ENCODE measurements at regions not wholly inside any gene's neighbourhood (a gene's known extent, or its start where the extent isn't known, plus 50 kb on each side); places are given as distances from the start of the nearest gene placed in this dataset.

GRCh38 chr14:51445001-51445390, 204.9 kb downstream of the TMX1 start:
- ChIA-PET RAD21 (ENCODE audit: low non-redundant PET in 1 of 2, low total read pairs in 2 of 2, uncharacterized antibody in 2 of 2, unreplicated experiment in 2 of 2) (no interaction called here), CTCF (no interaction called here), POLR2A (no interaction called here)
- no peak overlapping the region for H3K27ac ChIP-seq (ENCODE audit: low read depth, low read length)
- H3K9me3 ChIP-seq (ENCODE audit: control insufficient read depth in 1 of 2, insufficient read depth in 1 of 2, low read depth in 1 of 2, low read length in 2 of 2): no peaks in the 10 kb centered on the region
- H3K9me2 ChIP-seq (ENCODE audit: insufficient read depth): no peaks in the 10 kb centered on the region
- DNase-seq (ENCODE audit: low read depth, low spot score) (no peak), ATAC-seq (no peak)
- H3K4me1 ChIP-seq (ENCODE audit: control insufficient read depth in 1 of 2, insufficient read depth in 2 of 2, low read length in 2 of 2): no peaks in the 10 kb centered on the region; a peak in 1 of 4 replicates
- H4K20me1 ChIP-seq (ENCODE audit: insufficient read depth): no peaks in the 10 kb centered on the region
- H3K36me3 ChIP-seq (ENCODE audit: control insufficient read depth in 1 of 2, insufficient read depth in 2 of 2, low read length in 2 of 2): no peaks in the 10 kb centered on the region
- H3K9ac ChIP-seq (ENCODE audit: low read length): no peak overlapping the region
- intact Hi-C loops (cut with micrococcal nuclease): no loop called here
- H3K79me2 ChIP-seq (ENCODE audit: insufficient read depth, low read length): no peaks in the 10 kb centered on the region
- TF ChIP-seq ZBTB33 (IDR thresholded peaks at IDR 0.05; ENCODE audit: extremely low read depth, insufficient replicate concordance, low read length): no peak
- no peak for TF ChIP-seq POLR2AphosphoS5 (IDR thresholded peaks at IDR 0.05; ENCODE audit: low read depth, low read length)
- TF ChIP-seq TCF7L2 (IDR thresholded peaks at IDR 0.05; ENCODE audit: borderline replicate concordance, extremely low read depth, insufficient read depth, insufficient read length): no peak
- no peak for TF ChIP-seq EGR1 (IDR thresholded peaks at IDR 0.05; ENCODE audit: low read depth)
- no peak for TF ChIP-seq FOSL1 (IDR thresholded peaks at IDR 0.05; ENCODE audit: low read depth)
- no peak for TF ChIP-seq EZH2phosphoT487 (IDR thresholded peaks at IDR 0.05; ENCODE audit: borderline replicate concordance)
- no peak for TF ChIP-seq POLR2A (IDR thresholded peaks at IDR 0.05; ENCODE audit: borderline replicate concordance, extremely low read depth, insufficient read depth, insufficient read length)
- no peak for TF ChIP-seq ZFX (IDR thresholded peaks at IDR 0.05)
- TF ChIP-seq SRF (IDR thresholded peaks at IDR 0.05; ENCODE audit: low read depth): no peak
- no TSS peak for BruUV-seq (replicated peaks)
- H2AFZ ChIP-seq (ENCODE audit: low read depth, low read length, poor library complexity, severe bottlenecking): no peak overlapping the region
- H3K4me3 ChIP-seq (replicated peaks in 1 of 2; ENCODE audit: low read depth in 1 of 2, low read length in 2 of 2): no peak overlapping the region
- no peak overlapping the region for H3K4me2 ChIP-seq (ENCODE audit: low read length)
- 0 out of 2 replicates have a peak, but pooled peaks cover 4% of the 10 kb centered on the region for H3K27me3 ChIP-seq (ENCODE audit: insufficient read depth, low read length)

DNA sequence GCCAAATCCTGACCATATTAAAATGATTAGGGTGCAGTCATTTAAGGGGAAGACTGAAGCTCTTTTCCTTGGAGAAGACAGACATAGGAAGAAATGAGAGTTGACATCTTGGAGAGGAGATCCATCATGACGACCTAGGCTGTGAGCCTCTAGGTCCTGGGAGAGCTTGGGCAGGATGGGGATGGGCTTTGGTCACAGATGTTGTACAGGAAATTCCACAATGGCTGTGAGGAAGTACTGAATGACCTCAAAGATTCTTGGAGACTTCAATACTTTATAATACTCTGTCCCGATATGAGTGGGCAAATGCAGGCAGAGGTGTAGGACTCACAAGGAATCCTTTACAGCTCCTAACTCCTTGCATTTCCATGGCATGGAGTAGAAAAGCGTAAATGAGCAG, 204.9 kb upstream of the FRMD6 start:
- POLR2A ChIA-PET: no interaction called here
- Histone ChIP-seq H3K4me2 (ENCODE audit: low read length) (no peak overlapping the region), H3K4me3 (replicated peaks in 1 of 2; ENCODE audit: low read depth in 1 of 2, low read length in 2 of 2) (no peak overlapping the region), H4K20me1 (ENCODE audit: insufficient read depth) (no peaks in the 10 kb centered on the region), H3K79me2 (ENCODE audit: insufficient read depth, low read length) (no peaks in the 10 kb centered on the region), H2AFZ (ENCODE audit: low read depth, low read length, poor library complexity, severe bottlenecking) (no peak overlapping the region), H3K27me3 (ENCODE audit: insufficient read depth, low read length) (0 out of 2 replicates have a peak, but pooled peaks cover 4% of the 10 kb centered on the region), H3K9ac (ENCODE audit: low read length) (no peak overlapping the region), H3K4me1 (ENCODE audit: control insufficient read depth in 1 of 2, insufficient read depth in 2 of 2, low read length in 2 of 2) (no peaks in the 10 kb centered on the region; a peak in 1 of 4 replicates), H3K9me3 (ENCODE audit: control insufficient read depth in 1 of 2, insufficient read depth in 1 of 2, low read depth in 1 of 2, low read length in 2 of 2) (no peaks in the 10 kb centered on the region), H3K36me3 (ENCODE audit: control insufficient read depth in 1 of 2, insufficient read depth in 2 of 2, low read length in 2 of 2) (no peaks in the 10 kb centered on the region), H3K9me2 (ENCODE audit: insufficient read depth) (no peaks in the 10 kb centered on the region), H3K27ac (ENCODE audit: low read depth, low read length) (no peak overlapping the region)
- RAD21 ChIA-PET (ENCODE audit: low non-redundant PET in 1 of 2, low total read pairs in 2 of 2, uncharacterized antibody in 2 of 2, unreplicated experiment in 2 of 2): no interaction called here
- no peak for ATAC-seq
- intact Hi-C loops (cut with micrococcal nuclease): no loop called here
- BruUV-seq (replicated peaks): no TSS peak
- CTCF ChIA-PET: no interaction called here
- DNase-seq (ENCODE audit: low read depth, low spot score): no peak
- TF ChIP-seq ZBTB33 (IDR thresholded peaks at IDR 0.05; ENCODE audit: extremely low read depth, insufficient replicate concordance, low read length) (no peak), YY1 (IDR thresholded peaks at IDR 0.05; ENCODE audit: extremely low read depth, insufficient replicate concordance, low read depth, low read length) (no peak), CBX3 (IDR thresholded peaks at IDR 0.05; ENCODE audit: low read depth) (no peak), EZH2phosphoT487 (IDR thresholded peaks at IDR 0.05; ENCODE audit: borderline replicate concordance) (no peak), ATF3 (IDR thresholded peaks at IDR 0.05) (no peak)
- TF ChIP-seq, protein P1, sequence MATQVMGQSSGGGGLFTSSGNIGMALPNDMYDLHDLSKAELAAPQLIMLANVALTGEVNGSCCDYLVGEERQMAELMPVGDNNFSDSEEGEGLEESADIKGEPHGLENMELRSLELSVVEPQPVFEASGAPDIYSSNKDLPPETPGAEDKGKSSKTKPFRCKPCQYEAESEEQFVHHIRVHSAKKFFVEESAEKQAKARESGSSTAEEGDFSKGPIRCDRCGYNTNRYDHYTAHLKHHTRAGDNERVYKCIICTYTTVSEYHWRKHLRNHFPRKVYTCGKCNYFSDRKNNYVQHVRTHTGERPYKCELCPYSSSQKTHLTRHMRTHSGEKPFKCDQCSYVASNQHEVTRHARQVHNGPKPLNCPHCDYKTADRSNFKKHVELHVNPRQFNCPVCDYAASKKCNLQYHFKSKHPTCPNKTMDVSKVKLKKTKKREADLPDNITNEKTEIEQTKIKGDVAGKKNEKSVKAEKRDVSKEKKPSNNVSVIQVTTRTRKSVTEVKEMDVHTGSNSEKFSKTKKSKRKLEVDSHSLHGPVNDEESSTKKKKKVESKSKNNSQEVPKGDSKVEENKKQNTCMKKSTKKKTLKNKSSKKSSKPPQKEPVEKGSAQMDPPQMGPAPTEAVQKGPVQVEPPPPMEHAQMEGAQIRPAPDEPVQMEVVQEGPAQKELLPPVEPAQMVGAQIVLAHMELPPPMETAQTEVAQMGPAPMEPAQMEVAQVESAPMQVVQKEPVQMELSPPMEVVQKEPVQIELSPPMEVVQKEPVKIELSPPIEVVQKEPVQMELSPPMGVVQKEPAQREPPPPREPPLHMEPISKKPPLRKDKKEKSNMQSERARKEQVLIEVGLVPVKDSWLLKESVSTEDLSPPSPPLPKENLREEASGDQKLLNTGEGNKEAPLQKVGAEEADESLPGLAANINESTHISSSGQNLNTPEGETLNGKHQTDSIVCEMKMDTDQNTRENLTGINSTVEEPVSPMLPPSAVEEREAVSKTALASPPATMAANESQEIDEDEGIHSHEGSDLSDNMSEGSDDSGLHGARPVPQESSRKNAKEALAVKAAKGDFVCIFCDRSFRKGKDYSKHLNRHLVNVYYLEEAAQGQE (IDR thresholded peaks at IDR 0.05; ENCODE audit: low read depth): no peak
